ENCODE measurements at regions not wholly inside any gene's neighbourhood (a gene's known extent, or its start where the extent isn't known, plus 50 kb on each side); places are given as distances from the start of the nearest gene placed in this dataset.
"Not testable (repeated sequence)": the region's sequence is repeated elsewhere in the genome, so short reads cannot be mapped to it uniquely, and the experiment has no call there.

DNA sequence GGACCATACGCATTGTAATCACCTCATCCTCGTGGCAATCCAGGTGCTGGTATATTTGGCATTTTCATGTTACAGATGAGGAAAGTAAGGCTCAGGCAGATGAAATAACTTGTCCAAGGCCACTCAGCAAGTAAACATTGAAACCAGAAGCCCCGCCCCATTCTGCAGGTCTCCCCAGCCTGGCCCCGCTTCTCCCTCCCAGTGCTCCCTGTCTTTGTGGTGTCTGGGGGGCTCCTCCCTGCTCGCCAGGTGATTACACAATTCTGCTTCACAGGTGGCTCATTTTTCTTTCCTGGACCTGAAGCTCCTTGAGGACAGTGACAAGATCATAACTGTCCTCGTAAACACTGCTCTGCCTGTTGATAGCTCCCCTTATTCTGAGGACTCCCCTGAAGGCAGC, 531.5 kb upstream of the B3GAT1 start:
- DNase-seq, result no peak

- no peak for DNase-seq
Measured at GRCh38 chr11:134942681-134943080, 530.6 kb upstream of the B3GAT1 start.

DNA sequence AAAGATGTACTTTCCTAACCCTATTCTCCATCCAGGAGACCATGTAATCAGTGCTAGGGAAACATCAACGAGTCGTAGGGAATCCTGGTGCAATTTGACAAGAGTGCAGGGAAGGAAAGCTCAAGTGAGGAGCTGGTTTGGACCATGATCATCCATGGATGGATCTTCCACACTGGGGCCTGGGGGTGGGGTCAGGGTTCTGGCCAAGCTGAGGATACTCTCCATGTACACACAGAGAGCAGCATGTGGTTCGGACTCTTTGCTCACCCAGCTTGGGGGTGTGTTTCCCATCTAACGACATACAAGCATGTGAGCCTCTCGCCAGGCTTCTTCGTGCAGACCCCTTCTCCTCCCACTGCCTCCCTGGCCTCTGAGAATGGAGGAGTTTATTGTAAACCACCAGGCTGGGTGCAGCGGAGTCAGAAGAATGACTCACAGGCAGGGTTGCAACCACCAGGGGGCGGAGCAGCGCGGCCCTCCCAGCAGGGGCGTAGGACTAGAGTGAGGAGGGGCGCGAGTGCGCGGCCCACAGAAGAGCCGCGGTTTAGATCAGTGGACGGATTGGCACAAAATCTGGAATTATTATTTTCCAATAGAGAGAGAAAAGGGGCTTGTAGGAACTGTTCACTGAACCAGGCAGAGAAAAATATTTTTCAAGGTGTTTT, 530.0 kb upstream of the B3GAT1 start:
- DNase-seq, result peak; percentile 14

DNA sequence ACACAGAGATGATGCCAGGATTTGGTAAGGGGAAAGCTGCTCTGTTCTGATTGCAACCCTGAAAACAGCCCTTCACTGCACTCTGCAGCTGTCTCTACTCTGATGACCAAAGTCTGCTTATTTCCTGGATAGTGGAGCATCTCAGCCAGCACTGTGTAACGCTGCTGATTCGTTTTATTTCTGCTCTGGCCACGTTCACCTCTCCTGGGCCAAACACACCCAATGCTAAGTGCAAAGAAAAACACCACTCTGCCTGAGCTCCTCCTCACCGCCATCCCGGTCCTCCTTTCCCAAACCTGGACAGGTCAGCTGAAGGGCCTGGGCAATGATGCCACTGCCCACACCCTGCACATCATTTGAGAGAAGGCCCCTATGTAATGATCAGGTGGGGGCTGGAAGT, 529.3 kb upstream of the B3GAT1 start:
- no peak for DNase-seq

DNA sequence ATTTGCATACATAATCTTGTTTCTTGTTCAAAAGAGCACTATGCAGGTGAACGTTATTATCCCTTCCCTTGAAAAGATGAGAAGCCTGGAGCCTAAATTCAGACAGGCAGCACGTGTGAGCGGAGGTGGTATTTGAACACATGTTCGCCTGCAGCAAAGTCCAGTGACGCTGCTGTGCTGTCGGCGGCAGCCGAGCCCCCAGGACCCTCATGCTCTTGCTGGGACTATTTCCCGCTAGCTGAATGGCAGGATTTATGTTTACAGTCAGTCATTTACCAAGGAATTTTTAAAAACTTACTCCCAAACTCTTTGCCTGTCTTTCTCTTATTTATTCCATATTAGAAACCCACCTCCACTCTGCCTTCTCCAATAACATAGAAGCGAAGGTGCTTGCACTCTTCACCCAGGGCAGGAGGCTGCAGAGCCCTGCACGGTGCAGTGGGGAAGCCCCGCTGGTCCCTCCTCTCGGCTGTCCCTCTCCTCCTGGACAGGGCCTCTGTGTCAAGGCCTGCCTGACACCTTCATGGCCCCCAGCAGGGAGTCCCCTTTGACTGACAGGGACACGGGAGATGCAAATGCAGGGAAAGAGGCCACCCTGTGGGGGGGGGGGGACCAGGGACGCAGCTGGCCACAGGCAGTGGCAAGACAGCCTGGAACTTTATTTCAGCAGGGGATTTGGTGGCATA, 528.5 kb upstream of the B3GAT1 start:
- DNase-seq, result no peak

DNA sequence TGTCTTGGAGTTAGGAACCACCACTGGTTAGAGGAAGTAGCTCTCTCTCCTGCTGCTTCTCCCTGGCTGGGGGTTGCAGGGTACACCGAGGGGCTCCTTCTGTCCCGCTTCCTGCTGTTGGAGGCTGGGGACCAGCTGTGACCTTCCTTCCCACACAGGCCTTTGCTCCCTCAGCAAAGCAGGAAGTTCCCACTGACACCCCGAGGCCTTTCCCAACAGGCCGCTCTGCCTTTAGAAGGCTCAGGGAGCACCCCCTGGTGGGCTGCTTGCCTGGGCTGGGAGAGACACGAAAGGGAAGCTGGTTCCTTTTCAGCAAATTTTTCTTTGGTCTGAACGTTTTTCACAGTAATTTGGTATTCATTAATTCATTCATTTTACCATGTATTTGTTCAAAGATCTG, 527.9 kb upstream of the B3GAT1 start:
- no peak for DNase-seq

- DNase-seq, result no peak
Measured at GRCh38 chr11:134939031-134939430, 527.0 kb upstream of the B3GAT1 start.

DNA sequence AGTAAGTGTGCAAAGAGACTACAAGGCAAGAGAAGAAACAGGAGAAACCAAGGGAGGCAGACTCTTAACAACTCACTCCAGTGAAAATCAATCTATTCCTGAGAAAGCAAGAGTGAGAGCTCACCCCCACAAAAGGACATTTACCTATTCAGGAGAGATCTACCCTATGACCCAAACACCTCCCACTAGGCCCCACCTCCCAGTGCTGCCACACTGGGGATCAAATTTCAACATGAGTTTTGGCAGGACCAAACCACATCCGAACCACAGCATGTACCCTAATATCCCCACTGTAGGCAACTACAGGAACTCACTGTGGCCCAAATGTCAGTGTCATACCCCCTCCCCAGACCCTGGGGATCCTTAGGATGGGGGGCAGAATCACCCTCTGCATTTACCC, 526.2 kb upstream of the B3GAT1 start:
- no peak for DNase-seq

DNA sequence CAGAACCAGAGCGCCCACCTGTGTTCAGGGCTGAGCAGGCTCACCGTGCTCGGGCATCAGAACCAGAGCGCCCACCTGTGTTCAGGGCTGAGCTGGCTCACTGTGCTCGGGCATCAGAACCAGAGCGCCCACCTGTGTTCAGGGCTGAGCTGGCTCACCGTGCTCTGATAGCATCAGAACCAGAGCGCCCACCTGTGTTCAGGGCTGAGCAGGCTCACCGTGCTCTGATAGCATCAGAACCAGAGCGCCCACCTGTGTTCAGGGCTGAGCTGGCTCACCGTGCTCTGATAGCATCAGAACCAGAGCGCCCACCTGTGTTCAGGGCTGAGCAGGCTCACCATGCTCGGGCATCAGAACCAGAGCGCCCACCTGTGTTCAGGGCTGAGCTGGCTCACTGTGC, 525.2 kb upstream of the B3GAT1 start:
- DNase-seq, result not testable (repeated sequence)

- no peak for DNase-seq
Measured at GRCh38 chr11:134932761-134933160, 520.7 kb upstream of the B3GAT1 start.

- DNase-seq, result no peak
Measured at GRCh38 chr11:134925432-134925831, 513.4 kb upstream of the B3GAT1 start.

GRCh38 chr11:134923441-134923840, 511.4 kb upstream of the B3GAT1 start:
- DNase-seq, result no peak

DNA sequence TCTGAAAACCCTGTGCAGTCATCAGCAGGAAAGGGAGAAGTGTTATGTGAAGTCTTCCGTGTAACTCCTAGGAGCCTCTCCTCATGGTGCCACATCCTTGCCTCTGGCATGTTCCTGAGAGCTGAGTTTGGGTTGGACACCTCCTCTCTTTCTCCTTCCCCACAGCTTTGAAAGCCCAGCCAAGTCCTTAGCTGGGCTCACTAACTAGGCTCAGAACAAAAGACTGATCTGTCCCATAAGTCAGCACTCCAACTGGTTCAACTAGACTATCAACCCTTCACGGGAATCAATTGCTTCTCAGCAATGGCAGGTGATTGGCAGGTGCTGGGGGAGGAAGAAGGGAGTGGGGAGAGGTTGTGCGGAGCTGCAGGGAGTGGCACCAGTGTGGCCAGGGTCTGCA, 509.9 kb upstream of the B3GAT1 start:
- no peak for DNase-seq

GRCh38 chr11:134920851-134921608, 509.0 kb upstream of the B3GAT1 start:
- DNase-seq, result no peak

- DNase-seq, result no peak
Measured at GRCh38 chr11:134916421-134917213, 504.6 kb upstream of the B3GAT1 start.

GRCh38 chr11:134915881-134916280, 503.8 kb upstream of the B3GAT1 start:
- DNase-seq, result no peak

DNA sequence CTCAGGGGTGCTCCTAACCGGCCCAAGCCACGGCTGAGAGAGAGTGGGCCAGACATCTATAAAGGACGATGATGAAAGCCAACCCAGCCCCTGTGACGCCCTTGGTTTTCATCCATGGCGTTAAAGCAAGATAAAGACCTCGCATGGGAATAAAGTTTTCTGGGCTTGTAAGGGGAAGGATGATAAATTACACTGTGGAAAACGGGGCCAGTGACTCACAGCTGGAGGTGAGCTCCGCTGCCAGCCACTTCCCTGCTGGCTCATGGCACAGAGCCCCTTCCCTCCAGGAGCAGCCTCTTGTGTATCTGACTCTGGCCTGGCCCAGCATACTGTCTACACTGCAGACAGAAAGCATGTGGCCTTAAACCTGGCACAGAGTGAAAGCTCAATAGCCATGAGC, 503.2 kb upstream of the B3GAT1 start:
- DNase-seq, result no peak

- no peak for DNase-seq
Measured at GRCh38 chr11:134913999-134914590, 502.1 kb upstream of the B3GAT1 start.

GRCh38 chr11:134913391-134913790, 501.3 kb upstream of the B3GAT1 start:
- DNase-seq, result no peak

GRCh38 chr11:134911514-134912180, 499.6 kb upstream of the B3GAT1 start:
- DNase-seq, result no peak

DNA sequence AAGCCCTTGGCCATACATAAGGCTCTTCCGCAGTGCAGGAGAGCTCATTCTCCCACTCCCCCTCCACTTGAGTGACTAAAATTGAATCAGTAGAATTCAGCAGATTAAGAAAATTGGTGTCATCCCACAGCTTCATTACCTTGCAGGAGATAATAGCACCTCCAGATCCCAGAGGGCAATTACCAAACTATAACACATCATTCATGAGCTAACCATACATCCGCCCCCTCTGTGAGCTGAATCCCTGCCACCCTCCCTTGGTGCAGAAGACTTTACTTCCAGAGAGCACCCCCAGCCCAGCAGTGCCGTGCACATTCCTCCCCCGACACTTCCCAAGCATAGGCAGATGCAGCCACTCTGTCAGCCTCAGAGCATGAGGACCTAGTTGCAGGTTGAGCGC, 496.5 kb upstream of the B3GAT1 start:
- DNase-seq, result no peak

GRCh38 chr11:134907636-134908035, 495.6 kb upstream of the B3GAT1 start:
- no peak for DNase-seq

All from stimulated activated CD4-positive, alpha-beta T cell treated with anti-CD3 and anti-CD28 coated beads, Interleukin-15, amount 100 ng/mL, for 24 hours (primary cell).